ENCODE measurements at regions not wholly inside any gene's neighbourhood (a gene's known extent, or its start where the extent isn't known, plus 50 kb on each side); places are given as distances from the start of the nearest gene placed in this dataset.

DNA sequence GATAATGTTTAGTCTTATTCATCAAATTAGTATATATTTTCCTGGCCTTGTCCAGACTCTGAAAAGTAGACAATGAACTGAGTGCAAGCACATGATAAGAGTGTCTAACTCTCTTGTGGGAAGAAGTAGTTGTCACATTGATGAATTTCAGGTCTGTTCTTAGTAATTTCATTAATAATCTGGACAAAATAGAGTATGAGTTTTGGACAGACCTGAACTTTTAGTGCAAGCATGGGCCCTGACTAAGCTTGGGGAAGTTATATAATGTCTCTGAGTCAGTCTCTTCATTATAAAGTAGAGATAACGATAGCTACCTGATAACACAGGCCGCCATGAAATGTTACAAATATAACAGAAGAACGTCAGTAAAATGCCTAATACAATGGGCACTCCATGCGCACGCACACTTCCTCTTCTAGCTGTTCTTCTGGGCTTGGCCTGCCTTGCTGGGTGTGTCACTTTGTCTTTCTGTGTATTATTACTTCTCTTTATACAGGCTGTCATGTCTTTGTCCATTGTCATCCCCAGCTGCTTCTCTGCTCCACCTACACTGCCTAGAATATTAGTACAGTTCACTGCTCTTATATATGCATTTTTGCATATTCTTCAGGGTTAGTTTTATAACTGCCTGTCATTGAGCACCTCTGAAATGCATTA is 129.1 kb upstream of the HTR2A start:
- no peak overlapping the region for H3K4me3 ChIP-seq (ENCODE audit: low read depth, low read length)
- TF ChIP-seq, protein P1, sequence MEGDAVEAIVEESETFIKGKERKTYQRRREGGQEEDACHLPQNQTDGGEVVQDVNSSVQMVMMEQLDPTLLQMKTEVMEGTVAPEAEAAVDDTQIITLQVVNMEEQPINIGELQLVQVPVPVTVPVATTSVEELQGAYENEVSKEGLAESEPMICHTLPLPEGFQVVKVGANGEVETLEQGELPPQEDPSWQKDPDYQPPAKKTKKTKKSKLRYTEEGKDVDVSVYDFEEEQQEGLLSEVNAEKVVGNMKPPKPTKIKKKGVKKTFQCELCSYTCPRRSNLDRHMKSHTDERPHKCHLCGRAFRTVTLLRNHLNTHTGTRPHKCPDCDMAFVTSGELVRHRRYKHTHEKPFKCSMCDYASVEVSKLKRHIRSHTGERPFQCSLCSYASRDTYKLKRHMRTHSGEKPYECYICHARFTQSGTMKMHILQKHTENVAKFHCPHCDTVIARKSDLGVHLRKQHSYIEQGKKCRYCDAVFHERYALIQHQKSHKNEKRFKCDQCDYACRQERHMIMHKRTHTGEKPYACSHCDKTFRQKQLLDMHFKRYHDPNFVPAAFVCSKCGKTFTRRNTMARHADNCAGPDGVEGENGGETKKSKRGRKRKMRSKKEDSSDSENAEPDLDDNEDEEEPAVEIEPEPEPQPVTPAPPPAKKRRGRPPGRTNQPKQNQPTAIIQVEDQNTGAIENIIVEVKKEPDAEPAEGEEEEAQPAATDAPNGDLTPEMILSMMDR (IDR thresholded peaks at IDR 0.05; ENCODE audit: borderline replicate concordance, insufficient read depth, low read depth, low read length), result no peak

DNA sequence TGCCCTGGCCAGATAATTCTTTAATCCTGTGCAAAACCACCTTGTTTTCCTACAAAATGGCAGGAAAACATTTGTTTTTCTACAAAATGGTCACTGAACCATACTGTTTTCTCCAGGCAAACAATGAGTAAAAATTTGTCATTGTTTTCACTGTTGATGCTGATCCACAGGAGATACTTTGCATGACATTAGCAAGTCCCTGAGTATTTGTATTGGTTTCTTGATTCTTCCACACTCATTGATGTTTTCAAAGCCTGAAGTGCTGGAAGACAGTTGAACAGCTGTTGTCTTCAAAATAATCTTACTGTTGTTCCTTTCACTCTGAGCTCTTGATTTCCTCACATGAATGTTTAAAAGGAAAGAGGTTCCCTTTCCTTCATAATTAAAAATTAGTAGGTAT is 123.1 kb upstream of the HTR2A start:
- TF ChIP-seq, protein P1 (IDR thresholded peaks at IDR 0.05; ENCODE audit: borderline replicate concordance, insufficient read depth, low read depth, low read length), result no peak
- no peak overlapping the region for H3K4me3 ChIP-seq (ENCODE audit: low read depth, low read length)

DNA sequence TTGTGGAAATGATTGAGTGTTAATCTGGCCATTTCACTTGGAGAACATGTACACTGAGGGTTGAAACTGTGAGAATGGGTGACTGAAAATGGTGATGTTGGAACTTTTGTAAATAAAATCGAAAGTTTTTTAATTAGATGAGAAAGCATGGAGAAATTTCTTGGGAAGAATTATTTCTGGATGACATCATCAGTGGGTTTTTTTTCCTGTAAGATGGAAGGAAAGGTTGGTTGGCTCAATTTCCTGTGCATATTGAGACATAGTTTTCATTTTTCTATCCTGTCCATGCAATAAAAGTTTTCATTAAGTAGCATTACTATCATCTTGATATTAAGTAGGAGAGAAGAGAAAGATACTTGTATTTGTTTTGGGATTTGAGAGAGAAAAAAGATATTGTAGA is 120.6 kb upstream of the HTR2A start:
- TF ChIP-seq, protein P1 (IDR thresholded peaks at IDR 0.05; ENCODE audit: borderline replicate concordance, insufficient read depth, low read depth, low read length), result no peak
- no peak overlapping the region for H3K4me3 ChIP-seq (ENCODE audit: low read depth, low read length)

DNA sequence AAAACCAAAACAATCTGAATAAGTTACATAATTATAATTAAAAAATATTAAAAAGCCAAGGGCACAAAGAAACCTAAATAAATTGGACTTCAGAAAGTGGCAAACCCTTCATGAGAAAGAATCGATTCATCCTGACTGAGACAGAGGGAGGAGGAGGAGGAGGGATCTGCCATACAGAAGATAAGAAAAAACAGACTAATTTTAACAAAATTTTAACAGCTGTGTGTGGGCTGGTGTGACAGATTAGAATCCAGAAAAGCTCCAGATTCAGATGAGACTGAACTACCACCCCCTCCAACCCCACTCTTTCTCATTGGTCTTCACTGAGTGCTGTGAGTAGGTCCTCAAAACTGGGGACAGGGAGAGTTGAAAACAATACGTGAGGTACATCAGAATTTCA is 111.5 kb upstream of the HTR2A start:
- TF ChIP-seq, protein P1 (IDR thresholded peaks at IDR 0.05; ENCODE audit: borderline replicate concordance, insufficient read depth, low read depth, low read length), result no peak

DNA sequence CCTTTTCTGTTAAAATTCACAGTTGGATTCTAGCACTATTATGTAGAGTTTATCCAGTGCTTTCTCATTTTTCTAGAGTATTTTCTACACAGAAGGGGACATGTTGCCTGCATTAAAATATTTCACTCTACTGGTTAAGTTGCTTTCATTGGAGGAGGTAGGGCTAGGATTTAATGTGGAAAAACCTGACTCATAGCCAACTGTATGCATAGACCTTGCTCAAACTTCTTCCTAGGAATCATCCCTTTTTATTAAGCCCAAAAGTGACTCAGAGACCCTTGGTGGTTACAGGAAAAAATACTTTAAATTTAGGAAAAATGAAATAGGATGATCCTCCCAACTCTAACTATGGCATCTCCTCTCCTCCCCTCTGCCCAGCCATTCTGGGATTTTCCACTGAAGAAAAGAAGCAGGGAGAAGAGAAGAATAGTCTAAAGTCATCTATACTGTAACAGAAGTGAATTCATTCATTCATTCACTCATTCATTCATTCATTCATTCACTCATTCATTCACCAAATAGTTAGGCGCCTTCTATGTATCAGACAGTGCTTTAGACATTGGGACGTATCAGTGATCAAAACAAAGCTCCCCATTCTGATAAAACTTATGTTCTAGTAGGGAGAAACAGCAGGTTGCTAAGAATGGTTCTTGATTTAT is 109.0 kb upstream of the HTR2A start:
- TF ChIP-seq, protein P1 (IDR thresholded peaks at IDR 0.05; ENCODE audit: borderline replicate concordance, insufficient read depth, low read depth, low read length), result no peak
- no peak overlapping the region for H3K4me3 ChIP-seq (ENCODE audit: low read depth, low read length)

More for the DNA sequence above, 111.5 kb upstream of the HTR2A start:
- no peak overlapping the region for H3K4me3 ChIP-seq (ENCODE audit: low read depth, low read length)

DNA sequence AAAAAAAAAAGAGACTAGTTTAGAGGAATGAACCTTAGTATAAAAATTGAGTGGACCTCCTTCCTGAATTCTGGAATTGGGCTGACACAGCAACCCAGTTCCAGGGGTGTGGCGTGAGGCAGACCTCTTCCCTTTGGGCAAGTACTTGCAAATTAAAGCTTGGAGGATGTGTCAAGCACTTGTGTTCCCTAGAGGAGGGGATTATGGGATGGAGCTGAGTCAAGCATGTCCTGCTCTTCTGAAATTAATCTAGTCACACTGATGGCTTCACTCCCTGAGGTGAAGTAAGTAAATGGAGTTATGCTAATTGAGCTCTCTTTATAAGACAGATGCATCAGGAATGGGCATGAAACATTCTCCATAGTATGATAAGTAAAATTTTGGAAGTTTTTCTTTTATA is 107.7 kb upstream of the HTR2A start:
- TF ChIP-seq, protein P1 (IDR thresholded peaks at IDR 0.05; ENCODE audit: borderline replicate concordance, insufficient read depth, low read depth, low read length), result no peak
- no peak overlapping the region for H3K4me3 ChIP-seq (ENCODE audit: low read depth, low read length)

DNA sequence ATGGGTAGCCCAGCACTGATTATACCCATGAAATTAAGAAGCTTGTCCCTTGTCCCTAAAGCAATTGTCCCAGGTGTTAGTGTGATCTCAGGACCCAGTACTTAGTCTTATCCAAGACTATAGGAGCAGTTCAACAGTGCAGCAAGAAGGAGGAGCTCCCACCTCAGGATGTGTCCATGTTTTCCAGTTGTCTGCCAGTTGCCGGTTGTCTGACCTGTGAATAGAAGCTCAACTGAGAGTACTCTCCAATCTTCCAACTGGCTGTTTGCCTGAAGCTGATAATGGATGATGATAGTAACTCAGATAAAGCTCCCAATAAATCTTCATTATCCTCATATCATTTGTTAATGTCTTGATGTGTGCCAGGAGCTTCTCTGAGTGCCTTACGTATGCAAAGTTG is 107.2 kb upstream of the HTR2A start:
- TF ChIP-seq, protein P1 (IDR thresholded peaks at IDR 0.05; ENCODE audit: borderline replicate concordance, insufficient read depth, low read depth, low read length), result no peak
- no peak overlapping the region for H3K4me3 ChIP-seq (ENCODE audit: low read depth, low read length)

Data from GM12875 (cell line).